GM18517 (cell line): ENCODE measurements at regions not wholly inside any gene's neighbourhood (a gene's known extent, or its start where the extent isn't known, plus 50 kb on each side); places are given as distances from the start of the nearest gene placed in this dataset.

Experiments used
- ATAC-seq: cut with Tn5 transposase; IDR thresholded peaks from one replicate; pipeline ENCODE4 v1.9.1; 2021; ENCODE audit warnings: mild to moderate bottlenecking, moderate library complexity; ENCODE audit not compliant: unreplicated experiment

DNA sequence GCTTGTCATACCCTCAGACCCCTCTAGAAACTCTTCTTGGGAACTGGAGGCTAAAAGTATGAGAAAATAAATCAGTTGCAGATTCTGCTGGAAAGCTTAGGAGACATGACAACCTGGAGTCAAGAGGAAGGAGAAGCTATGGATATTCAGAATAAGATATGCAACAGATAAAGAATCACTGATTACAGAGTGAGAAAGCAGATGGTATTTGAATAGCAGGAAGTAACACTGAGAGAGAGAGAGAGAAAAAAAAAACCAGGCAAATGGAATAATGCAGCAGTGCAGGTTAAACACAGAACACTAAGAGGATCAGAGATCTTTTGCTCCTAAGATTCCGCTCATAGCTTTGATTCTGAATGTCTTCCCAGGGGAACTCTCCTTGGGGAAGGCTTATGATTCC lies 1284.1 kb upstream of the NXPH2 start:
- no peak for ATAC-seq

- no peak for ATAC-seq
These were observed 1283.2 kb upstream of the NXPH2 start for GRCh38 chr2:140063356-140063755.

GRCh38 chr2:140061240-140061639 lies 1281.0 kb upstream of the NXPH2 start:
- ATAC-seq: no peak

DNA sequence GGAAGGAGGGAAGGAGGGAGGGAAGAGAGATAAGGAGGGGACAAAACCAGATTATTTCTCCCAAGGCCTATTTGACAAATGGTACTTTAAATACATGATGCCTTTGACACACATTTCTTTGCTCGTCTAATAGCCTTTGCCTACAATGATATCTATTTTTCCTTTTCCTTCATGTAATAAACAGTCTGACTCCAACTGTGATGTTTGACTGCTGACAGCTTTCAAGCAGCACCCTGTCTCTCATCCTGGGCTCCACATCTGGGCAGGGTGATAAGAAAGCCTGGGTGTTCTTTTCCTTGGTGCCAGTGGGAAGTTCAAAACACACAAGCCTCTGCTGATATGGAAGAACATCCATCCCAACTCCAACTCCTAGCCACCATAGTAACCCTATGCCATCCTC lies 1277.7 kb upstream of the NXPH2 start:
- ATAC-seq: no peak

- ATAC-seq: no peak
These were observed 1261.6 kb upstream of the NXPH2 start for GRCh38 chr2:140041811-140042210.

DNA sequence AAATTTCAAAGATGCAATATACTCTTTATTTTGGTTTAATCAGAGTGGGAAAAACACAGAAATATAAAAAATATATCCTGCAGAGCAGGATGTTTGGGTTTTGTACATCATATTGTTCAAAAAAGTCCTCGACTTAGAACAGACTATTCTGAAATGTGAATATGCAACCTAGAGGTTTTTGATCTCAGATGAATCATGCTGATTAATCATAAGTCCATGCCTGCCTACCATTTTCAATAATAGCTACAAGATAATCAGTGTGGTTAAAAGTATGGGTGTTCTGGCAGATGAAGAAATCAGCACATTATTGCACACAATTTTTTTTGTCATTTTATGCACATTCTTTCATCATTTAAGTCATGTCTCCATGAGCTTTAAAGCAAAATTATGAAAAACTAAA lies 1261.0 kb upstream of the NXPH2 start:
- ATAC-seq: no peak

DNA sequence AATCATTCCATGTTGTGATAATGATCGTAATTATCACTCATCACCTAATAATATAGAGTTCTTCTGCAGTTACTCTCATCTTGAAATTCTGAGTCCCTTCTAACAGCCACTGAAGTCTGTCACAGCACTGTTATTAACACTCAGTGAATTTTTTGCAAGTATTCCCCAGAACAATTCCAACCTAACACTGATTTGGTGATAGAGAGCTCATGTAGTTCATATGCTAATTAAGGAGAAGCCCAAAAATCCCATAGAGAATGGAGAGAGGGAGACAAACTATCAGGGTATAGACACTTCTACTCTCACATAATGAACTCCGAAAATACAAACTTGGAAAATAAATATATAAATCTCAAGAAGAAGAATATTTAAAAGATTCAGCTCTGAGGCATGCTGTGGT lies 1253.4 kb upstream of the NXPH2 start:
- no peak for ATAC-seq

- ATAC-seq: no peak
These were observed 1247.8 kb upstream of the NXPH2 start for GRCh38 chr2:140027966-140028365.

DNA sequence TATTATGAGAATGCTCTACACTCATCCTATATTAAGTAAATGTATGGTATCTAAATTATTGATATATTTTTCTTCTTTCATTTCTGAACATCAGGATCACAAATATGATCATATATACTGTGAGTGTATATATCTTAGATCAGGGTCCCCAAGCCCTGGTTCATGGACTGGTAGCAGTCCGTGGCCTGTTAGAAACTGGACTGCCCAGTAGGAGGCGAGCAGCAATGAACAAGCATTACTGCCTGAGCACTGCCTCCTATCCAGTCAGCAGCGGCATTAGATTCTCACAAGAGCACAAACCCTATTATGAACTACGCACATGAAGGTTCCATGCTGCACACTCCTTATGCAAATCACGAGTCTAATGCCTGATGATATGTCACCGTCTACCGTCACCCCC lies 1247.1 kb upstream of the NXPH2 start:
- no peak for ATAC-seq

- ATAC-seq: no peak
These were observed 1243.1 kb upstream of the NXPH2 start for GRCh38 chr2:140023291-140023690.

- ATAC-seq: no peak
These were observed 1238.4 kb upstream of the NXPH2 start for GRCh38 chr2:140018541-140018940.

DNA sequence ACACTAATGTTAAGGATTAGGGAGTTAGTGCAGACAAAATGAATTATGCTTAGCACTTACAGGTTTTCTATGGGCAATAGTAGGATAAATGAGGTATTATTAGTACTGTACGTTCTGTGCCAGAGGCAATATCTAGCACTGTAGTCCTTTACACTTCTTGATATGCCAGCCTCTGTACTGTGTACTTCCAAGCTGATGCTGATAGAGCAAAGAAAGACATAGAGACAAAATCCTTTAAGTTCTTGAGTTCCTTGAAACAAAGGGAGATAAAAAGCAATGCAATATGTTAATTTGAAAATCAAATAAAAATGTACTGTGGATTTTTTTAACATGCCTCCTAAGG lies 1234.0 kb upstream of the NXPH2 start:
- no peak for ATAC-seq

- ATAC-seq: no peak
These were observed 1233.5 kb upstream of the NXPH2 start for GRCh38 chr2:140013545-140014203.

DNA sequence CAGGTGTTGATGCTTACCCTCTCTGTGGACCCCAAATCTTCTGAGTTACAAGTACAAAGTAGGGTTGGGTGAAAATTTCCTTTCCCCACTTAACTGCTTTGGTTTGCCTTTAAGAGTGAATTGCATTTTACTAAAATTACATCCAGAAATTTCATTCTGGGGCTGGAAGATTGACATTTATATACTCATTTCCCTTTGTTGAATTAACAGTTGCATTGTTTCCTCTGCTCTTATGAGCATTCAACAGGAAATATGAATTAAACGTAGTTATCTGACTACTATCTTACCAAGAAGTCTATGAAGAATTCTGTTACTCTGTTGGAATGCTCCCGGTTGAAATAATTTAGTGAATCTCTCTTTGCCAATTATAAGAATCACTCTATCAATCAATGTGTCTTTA lies 1231.1 kb upstream of the NXPH2 start:
- ATAC-seq: no peak

DNA sequence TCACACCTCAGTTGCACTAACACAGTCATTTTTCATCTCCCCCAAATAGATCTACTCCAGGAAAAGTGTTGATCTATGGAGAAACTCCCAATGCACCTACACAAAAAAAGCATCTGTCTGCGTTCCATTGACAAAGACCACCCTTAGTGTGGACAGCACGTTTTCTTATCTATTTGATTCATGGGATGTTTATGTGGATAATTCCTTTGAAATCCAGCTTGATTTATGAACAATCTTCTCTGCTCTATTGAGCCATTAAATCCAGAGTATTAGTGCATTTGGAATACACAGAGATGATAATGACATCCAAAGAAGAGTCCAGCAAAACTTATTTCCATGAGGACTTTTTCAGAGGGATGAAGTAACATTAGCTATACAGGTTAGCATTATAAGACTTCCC lies 1221.9 kb upstream of the NXPH2 start:
- ATAC-seq: no peak

GRCh38 chr2:139992711-139993345 lies 1212.6 kb upstream of the NXPH2 start:
- ATAC-seq: no peak

DNA sequence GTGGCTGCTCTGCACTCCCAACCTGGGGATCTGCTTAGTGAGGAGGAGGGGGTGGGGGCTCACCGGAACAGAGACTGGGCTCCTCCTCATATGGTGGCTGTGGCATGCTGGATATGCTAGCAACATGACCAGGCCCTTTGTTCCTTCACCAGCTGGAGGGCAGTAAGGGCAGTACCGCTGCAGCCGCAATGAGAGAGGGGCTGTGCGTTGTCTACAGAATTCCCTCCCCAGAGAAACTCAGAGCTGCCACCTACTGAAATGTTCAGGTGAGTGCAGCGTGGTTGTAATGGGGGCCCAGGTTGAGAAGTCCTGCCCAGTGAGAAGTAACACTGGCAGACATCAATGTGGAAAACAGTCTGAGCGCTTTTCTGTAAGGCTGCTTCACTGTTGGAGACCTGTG lies 1211.9 kb upstream of the NXPH2 start:
- ATAC-seq: no peak

DNA sequence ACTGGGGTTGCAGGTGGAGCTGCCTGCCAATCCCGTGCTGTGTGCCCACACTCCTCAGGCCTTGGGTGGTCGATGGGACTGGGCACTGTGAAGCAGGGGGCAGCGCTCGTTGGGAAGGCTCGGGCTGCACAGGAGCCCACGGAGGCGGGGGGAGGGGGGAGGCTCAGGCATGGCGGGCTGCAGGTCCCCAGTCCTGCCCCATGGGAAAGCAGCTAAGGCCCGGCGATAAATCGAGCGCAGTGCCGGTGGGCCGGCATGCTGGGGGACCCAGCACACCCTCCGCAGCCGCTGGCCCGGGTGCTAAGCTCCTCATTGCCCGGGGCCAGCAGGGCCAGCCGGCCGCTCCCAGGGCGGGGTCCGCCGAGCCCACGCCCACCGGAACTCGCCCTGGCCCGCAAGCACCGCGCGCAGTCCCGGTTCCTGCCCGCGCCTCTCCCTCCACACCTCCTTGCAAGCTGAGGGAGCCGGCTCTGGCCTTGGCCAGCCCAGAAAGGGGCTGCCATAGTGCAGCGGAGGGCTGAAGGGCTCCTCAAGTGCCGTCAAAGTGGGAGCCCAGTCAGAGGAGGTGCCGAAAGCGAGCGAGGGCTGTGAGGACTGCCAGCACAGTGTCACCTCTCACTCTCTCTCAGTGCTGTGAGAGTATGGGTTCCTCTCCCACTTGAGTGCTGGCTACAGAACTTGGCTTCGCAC lies 1210.6 kb upstream of the NXPH2 start:
- no peak for ATAC-seq

DNA sequence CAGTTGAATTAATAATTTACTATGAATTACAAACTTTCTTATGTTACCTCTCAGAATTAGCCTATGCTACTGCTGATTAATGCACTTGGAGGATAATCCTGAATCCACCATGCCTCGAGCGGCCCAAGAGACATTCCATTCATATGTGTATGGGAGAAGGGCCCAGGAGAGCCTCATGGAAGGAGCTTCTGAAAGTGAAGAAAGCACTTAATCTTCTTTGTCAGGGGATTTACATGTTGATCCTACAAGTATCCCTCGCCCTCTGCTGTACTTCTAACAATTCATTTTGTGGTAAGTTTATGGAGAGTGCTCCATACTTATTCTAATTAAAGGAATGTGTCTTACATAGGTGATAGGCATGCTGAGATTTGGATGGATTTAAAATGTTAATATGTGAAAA lies 1189.1 kb upstream of the NXPH2 start:
- ATAC-seq: no peak

DNA sequence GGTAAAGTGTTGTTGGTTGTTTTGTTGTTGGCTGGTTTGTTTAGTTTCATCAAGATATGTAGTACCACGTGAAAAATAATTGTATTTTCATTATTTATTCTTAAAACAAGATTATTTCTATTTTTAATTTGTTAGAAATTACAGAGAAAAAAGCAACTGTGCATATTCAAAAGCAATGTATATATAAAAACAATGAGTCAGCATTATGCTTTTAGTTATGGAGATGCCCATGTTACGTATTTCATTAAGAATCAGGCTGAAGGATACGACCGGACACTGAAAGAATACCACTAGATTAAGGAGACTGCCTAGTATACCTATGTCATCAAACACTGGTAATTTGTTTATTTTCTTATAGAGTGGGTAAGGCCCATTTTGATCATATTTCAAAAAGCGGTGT lies 1188.4 kb upstream of the NXPH2 start:
- ATAC-seq: no peak

DNA sequence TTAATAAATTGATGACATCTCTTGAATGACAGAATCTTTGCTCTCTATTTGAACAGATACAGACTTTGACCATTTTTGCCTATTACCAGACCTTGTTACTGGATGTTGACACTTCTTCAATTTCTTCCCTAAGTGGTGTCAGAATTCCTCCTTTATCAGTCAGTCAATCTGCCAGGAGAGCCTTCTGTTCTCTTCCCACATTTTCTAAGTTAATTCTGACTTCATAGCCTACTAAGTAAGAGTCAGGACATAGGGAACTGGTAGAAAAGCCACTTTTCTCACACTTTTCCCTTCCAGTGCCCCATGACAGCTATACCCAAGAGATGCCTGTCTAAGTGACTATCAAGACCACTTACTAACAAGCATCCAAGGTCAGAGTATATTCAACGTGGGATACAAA lies 1187.5 kb upstream of the NXPH2 start:
- ATAC-seq: no peak

DNA sequence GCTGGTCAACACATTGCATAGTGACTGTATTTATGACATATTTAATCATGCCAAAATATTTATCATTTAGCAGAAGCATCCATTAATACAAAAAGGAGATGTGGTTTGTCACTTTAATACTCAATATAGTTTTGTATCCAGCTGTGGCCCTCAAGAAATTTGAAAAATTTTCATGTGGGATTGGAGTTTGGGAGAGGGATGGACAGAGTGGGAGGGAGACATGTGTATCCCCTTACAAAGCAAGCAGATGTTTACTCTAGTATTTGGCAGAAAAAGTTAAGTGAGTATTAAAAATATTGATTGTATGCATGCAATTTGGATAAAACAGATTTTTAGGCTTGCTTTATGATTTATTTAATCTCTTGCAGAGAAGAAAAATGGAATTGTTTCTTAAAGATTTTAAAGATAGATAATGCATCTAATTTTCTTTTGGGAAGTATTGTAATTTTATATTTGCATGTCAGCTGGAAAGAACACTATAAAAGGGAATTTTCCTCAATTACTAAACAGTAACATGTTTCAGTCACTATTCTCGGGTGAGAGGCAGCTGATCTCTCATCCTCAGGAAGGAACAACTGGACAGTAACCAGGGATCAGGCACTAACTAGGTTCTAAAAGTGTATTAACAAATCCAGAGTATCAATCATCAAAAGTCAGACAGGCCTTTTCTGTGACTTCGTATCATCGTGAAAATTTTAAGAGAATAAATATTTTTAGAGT lies 1184.7 kb upstream of the NXPH2 start:
- ATAC-seq: no peak
